ENCODE measurements at regions not wholly inside any gene's neighbourhood (a gene's known extent, or its start where the extent isn't known, plus 50 kb on each side); places are given as distances from the start of the nearest gene placed in this dataset.
A peak's percentile ranks its signal among the peaks of the same experiment; 100 is the strongest.
"Not testable (repeated sequence)": the region's sequence is repeated elsewhere in the genome, so short reads cannot be mapped to it uniquely, and the experiment has no call there.

DNA sequence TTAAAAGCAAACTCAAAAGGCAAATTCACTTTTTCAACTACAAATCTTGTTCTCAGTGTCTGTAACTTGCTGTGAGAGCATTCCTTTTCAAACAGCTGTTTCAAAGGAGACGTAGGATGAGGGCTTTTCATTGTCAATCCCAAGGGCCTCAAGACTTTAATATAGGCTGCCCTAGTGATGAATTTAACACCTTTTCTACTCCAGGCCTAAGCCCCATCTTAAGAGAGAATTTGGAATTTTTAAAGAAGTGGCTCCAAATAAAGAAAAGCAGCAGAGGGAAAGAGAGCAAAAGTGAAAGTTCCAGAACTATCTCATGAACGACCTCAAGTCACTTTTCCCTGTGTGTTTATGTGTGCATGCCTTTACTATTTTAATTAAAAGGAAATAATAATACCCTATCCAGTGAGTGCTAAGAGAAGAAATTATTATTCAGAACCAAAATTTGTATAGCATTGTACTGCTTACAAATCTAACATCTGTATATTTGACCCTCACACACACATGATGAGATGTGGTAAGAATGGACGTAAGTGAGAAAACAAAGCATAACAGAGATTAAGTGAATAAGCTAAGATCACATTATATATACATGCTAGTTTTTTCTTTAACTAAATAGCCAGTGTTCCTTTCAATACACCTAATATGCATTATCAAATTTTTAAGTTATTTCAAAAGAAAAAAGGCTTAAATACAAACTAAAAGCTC, 196.4 kb downstream of the VGLL3 start:
- no peak for DNase-seq (ENCODE audit: low read depth in 2 of 2)

DNA sequence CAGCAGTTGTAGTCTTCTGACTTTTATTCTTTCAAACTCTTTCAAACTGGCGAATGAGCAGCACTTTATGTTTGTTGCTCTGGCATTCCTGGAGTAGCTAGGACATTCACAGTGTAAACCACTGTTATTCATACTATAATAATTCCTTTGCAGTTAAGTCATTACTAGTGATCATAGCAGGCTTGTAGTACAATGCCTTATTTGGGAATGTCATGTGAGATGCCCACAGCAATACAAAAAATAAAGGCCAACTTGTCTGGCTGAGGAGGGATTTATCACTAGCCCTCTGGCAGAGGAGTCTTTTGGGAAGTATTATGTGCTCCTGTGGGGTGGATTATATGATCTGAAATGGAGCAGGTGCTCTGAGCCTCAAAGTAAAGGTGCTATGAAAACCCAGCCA, 197.2 kb downstream of the VGLL3 start:
- no peak for DNase-seq (ENCODE audit: low read depth in 2 of 2)

DNA sequence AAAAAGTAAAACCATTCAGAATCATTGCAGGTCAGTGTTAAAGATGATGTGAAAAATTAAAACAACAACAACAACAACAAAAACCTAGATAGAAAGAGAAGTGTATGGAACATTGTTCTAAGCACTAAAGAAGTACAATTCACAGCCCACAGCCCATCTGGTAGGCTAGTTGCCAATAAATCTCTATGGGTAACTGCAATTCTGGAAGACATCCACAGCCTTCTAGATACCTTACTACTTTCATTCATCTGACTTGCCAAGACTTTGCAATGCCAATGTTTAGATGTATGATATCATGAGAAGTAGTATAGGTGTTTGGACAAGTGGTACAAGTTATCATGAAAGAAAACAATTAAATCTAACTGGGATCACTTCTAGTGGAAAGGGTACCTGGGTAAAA, 198.6 kb downstream of the VGLL3 start:
- no peak for DNase-seq (ENCODE audit: low read depth in 2 of 2)

DNA sequence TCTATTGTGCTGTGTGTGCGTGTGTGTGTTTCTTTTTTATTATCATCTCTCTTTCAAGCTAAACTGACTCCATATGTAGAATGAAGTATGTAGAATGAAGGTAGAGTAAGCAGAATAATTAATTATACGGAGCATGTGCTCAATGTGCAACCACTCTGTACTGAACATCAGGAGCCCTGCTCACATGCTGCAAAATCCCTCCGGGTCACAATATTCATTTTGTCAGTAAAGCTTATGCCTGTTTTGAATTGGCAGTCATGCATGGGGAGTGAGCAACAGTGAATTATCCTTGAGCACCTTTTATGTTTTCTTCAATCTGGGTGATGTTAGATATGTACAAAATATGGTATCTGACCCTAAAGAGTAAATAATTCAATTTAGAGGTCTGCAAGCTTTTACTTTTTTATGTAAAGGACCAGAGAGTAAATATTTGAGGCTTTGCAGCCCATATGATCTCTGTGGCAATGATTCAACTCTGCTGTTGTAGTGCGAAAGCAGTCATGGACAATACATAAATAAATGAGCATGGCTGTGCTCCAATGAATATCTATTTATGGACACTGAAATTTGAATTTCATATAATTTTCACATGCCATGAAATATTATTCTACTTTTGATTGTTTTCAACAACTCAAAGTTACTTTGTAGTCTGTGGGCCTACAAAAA, 199.9 kb downstream of the VGLL3 start:
- DNase-seq (ENCODE audit: low read depth in 2 of 2), result no peak

DNA sequence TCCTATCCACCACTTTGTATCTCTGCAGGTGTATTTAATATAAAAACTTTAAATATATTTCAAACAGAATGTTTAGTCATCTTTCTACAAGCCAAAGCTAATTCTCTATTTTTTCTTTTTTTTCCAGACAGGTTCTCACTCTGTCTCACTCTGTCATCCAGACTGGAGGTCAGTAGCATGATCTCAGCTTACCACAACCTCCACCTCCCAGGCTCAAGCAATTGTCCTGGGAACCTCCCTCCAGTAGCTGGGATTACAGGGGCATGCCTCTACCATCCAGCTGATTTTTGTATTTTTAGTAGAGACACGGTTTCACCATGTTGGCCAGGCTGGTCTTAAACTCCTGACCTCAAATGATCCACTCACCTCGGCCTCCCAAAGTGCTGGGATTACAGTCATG, 202.6 kb downstream of the VGLL3 start:
- no peak for DNase-seq (ENCODE audit: low read depth in 2 of 2)

DNA sequence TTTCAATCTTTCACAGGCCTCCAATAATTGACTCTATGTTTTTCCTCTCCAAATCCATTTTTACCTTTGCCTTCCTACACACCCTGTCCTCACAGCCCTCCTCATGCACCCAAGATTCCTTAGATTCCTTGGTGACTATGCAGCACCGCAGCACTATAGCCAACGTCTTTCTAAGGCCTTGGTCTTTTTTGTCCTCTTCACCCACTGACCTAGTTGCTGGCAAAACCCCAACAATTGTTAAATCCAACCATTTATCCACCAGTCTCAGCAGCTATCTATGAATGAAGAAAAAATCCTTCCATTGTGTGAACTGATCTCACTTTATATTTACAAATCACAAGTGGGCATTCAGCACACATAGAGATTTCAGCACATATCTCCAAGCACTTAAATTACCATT, 203.9 kb downstream of the VGLL3 start:
- DNase-seq (ENCODE audit: low read depth in 2 of 2), result no peak

DNA sequence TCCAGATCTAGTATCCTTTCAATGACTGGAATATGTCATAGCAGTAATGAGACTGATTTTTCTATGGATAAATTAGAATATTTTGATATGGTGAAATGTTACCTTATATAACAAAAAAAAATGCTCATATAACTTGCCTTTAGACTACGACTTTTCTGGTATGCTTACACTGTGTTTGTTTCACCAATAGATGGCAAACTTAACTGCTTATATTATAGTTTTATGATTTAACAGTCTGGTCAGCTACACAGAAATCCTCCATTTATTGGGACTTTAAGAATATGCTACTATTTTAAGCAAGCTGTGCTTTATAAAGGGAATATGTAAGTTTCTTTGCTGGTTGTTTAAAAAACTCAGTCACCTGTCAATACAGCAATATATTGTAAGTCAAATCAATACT, 205.6 kb downstream of the VGLL3 start:
- DNase-seq (ENCODE audit: low read depth in 2 of 2), result no peak

DNA sequence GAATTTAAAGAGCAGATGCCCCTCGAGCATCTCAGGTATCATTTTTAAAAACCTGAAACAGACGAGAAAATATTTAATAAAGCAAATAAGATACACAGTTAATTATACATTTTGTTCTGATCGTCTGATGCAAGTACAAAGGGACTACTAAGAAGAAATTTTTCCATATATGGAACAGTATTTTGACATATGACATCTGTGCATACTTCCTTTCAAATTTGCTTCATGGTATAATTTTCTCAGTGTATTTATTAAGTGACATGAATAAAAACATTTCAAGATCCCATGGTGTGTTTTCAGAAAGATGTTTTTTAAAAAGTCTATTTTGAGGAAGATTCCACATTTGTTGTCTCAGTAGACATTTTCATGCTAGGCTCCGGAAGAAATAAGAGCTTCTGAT, 208.1 kb downstream of the VGLL3 start:
- DNase-seq (ENCODE audit: low read depth in 2 of 2), result no peak

DNA sequence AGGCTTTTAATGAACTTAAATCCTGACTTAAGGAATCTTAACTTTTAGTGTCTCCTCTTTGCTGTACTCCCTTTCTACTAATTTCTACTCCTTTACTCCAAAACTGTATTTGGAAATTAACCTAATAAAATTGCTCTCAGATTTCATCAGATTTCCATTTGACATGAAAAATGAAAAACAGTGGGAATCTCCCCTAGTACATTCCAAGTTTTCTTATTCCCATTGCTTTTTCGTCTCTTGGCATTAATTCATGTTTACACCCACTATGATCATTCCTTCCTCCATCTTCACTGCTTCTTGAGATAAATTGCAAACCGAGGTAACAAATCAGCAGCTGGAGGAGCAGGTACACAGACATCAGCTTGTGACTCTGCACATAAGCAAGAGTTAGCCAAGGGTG, 208.7 kb downstream of the VGLL3 start:
- DNase-seq (ENCODE audit: low read depth in 2 of 2), result no peak

DNA sequence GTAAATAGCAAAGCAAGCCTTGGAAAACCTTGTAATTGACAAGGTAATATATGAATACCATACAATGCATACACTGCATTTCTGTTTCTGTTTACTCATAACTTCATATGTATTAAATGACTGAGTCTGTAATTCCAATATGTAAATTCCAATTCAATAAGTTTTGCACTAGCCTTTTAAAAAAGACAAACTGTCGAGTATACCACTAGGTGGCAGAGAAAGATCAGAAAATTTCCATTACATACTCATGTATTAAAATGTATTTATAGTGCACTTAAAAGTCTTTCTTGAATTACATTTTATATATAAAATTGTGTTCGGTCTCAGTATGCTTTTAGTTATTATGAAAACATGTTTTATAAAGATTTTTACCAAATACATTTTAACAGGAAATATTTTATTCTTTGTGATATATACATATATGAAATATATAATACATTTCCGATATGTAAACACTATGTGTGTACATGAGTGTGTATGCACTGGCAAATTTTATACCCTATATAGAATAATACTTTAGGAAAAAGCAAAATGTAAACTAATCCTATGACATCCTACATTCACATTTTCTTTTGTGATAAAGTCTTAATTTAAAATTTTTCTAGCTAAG, 216.8 kb downstream of the VGLL3 start:
- peak; percentile 3 to 19 for DNase-seq (ENCODE audit: low read depth in 2 of 2)

DNA sequence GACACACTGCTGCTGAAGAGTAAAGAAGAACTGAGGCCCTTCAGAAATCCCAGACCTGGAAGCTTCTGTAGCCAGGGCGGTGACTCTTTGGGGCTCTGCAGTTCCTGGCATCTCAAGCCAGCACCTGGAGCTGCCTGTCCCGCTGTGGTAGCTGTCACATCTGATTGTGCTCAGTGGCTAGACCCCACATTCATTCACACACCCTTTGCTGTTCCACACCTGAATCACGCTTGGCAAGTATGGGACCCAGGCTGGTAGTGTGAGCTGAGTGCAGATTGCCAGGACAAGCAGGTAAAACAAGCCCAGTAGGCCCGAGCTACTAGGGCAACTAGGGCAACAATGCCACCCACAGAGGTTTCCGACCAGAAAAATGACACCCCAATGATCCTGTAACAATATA, 218.2 kb downstream of the VGLL3 start:
- no peak for DNase-seq (ENCODE audit: low read depth in 2 of 2)

DNA sequence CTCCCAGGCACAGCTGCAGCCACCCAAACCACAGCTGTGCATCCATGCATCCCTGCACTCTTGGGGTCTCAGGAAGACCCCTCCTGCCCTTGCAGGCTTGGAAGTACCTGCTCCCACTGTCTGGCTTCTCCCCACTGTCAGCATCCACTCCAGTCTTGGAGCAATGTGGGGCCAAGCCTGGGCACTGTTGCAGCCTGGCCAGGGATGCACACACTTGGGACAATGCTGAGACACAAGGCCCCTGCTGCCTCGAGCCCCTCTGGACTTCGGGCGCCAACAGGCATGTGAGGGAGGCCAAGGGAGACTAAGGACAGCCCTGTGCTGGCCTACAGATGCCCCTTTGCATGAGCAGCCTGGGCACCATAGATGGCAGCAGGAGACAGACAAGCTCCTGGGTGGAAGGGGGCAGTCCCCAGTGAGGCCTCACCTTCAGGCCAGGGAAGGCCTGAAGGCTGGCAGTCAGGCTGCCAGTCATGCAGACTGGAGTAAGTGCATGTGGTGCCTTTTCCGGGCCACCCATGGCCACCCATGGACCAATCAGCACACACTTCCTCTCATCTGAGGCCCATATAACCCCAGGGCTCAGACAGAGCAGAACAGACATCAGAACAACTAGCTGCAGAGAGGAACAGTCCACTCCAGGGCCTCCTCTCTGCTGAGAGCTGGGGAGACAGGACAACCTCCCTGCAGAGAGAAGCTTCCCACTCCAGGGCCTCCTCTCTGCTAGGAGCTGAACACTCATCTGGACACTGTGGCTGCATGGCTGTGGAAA, 219.0 kb downstream of the VGLL3 start:
- DNase-seq (ENCODE audit: low read depth in 2 of 2), result no peak

DNA sequence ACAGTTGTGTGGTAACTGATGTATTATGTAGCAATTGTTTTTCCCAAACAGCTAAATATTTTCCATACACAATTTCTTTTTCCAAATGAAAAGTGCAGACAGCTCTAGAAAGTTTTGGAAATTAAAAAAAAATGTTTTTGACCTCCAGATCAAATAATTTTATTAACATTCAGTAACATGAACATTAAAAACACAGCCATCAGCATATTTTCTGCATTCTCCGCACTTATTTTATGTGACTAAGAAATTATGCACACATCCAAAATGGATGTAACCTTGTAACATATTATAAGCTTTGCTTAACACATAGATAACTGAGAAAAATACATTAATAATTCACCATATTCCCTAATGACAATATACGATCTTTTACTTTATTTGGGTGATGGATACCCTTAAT, 224.6 kb downstream of the VGLL3 start:
- DNase-seq (ENCODE audit: low read depth in 2 of 2), result no peak

DNA sequence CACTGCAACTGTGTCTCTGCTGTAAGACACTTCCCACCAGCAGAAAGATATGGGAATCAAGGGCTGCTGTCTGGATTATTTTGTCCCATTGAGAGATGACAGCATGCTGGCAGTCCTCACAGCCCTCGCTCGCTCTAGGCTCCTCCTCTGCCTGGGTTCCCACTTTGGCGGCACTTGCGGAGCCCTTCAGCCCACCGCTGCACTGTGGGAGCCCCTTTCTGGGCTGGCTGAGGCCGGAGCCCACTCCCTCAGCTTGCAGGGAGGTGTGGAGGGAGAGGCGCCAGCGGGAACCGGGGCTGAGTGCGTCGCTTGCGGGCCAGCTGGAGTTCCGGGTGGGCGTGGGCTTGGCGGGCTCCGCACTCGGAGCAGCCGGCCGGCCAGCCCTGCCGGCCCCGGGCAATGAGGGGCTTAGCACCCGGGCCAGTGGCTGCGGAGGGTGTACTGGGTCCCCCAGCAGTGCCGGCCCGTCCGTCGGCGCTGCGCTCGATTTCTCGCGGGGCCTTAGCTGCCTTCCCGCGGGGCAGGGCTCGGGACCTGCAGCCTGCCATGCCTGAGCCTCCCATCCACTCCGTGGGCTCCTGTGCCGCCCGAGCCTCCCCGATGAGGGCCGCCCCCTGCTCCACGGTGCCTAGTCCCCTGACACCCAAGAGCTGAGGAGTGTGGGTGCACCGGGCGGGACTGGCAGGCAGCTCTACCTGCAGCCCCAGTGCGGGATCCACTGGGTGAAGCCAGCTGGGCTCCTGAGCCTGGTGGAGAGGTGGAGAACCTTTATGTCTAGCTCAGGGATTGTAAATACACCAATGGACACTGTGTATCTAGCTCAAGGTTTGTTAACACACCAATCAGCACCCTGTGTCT, 233.4 kb downstream of the VGLL3 start:
- not testable (repeated sequence) for DNase-seq (ENCODE audit: low read depth in 2 of 2)

DNA sequence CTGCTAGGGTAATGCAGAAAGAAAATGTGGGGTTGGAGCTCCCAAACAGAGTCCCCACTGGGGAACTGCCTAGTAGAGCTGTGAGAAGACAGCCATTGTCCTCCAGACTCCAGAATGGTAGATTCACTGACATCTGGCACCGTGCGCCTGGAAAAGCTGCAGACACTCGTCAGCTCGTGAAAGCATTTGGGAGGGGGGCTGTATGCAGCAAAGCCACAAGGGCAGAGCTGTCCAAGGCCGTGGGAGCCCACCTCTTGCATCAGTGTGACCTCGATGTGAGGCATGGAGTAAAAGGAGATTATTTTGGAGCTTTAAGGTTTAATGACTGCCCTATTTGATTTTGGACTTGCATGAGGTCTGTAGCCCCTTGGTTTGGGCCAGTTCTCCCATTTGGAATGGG, 242.9 kb downstream of the VGLL3 start:
- DNase-seq (ENCODE audit: low read depth in 2 of 2), result no peak

DNA sequence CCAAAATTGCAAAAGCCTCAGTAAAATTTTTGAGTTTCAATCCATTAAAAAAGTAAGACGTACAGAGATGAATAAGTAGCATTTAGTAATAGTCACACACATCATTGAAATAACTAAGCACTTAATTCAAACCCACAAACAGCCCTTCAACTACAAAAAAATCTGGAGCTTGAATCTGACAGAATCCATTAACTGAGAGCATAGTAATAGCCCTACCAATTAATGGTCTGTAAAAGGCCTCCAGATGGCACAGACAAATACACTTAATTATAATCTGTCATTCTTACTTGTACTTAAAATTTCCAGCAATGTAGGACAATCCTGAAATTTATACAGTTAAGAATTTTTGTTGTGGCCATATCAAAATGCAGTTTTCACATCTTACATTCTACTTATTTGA, 246.9 kb downstream of the VGLL3 start:
- no peak for DNase-seq (ENCODE audit: low read depth in 2 of 2)

DNA sequence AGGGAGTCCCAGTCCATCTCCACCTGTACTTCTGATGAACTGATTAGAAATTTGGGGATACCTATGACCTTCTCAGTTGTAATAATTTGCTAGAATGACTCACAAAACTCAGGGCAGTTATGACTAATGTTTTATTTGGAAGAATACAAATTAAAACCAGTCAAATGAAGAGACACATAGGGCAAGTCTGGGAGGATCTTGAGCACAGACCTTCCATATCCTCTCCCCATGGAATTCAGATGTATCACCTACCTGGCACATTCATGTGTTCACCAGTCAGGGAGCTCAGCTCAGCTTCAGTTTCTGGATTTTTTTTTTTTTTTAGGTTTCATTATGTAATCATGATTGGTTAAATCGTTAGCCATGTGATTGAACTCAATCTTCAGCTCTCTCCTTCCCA, 247.7 kb downstream of the VGLL3 start:
- DNase-seq (ENCODE audit: low read depth in 2 of 2), result no peak

DNA sequence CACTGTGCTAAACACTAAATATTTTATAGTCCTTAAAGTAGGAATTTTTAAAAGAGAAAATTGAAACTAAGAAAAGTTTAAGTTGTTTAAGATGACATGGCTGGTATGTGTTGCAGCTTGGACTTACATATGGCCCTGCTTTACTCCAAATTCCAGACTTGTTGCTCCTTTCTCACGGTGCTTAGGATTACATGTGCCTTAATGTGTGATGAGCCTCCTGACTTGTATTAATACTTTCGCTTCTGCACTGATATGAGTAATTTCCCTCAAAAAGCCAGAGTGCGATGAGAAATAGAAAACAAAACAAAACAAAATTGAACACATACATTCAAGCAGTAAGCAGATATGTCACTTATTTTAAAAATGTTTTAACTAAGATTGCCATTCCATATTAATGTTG, 250.2 kb downstream of the VGLL3 start:
- no peak for DNase-seq (ENCODE audit: low read depth in 2 of 2)

DNA sequence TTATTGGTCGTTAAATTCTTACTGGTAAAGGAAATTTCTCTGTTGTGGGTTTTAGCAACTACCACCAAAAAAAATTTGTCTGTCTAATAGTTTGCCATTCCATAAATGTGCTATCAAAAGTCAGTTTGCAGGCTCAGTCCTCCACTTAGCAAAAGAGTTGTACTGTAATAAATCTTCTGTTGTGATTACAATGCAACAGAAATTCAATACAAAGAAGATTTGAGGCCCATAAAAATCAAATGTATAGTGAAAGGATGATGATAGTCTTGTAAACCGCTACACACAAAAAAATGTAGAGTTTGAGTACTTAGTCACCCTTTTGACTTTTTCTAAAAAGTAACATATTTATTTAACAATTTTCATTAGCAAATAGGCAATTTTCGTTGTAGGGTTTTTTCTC, 251.7 kb downstream of the VGLL3 start:
- no peak for DNase-seq (ENCODE audit: low read depth in 2 of 2)

DNA sequence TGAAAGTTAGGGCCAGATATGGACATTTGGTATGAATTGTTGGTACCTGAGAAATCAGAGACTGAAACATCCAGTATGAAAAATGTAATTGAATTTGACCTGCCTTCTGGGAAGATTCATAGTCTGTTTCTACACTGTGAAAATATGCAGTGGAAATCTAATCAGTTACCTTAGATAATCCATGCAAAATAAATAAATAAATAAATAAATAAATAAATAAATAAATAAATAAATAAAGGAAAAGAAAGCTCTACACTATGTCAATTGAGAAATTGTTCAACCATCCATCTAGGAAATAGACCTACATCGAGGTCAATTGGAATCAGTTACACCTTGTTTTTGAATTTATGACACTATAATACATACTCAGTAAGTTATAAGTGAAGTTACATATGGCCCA, 252.3 kb downstream of the VGLL3 start:
- no peak for DNase-seq (ENCODE audit: low read depth in 2 of 2)

DNA sequence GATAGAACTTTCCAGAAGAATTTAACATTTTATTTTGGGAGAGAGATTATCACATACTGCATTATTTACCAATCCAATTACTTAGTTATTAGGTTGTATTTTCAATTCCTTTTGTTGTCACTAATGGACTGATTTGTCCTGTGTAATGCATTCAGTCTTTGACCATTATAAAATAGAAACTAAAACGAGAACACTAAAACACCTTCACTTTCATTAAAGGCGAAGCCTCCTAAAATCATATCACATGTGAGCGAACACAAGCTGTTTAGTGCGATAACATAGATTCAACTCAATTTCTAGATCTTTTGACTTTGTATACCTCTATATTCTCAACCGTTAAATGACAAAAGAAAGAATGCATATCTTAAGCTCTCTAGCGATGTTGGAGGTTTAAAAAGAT, 253.4 kb downstream of the VGLL3 start:
- no peak for DNase-seq (ENCODE audit: low read depth in 2 of 2)

DNA sequence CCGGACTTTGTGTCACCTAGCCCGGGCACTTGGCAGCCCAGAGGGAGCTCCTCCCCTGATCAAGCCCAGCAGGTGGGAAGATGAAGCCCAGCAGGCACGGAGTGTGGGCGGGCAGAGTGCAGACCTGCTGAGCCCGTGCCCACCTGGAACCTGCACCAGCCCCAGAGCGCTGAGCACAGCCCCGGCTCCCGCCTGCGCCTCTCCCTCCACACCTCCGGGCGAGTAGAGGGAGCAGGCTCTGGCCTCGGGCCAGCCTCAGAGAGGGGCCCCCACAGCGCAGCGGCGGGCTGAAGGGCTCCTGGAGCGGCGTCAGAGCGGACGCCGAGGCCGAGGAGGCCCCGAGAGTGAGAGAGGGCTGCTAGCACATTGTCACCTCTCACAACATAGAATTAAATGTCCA, 257.7 kb downstream of the VGLL3 start:
- no peak for DNase-seq (ENCODE audit: low read depth in 2 of 2)
